NCI-H510A (cell line): ENCODE measurements at regions not wholly inside any gene's neighbourhood (a gene's known extent, or its start where the extent isn't known, plus 50 kb on each side); places are given as distances from the start of the nearest gene placed in this dataset.
"Not testable (repeated sequence)": the region's sequence is repeated elsewhere in the genome, so short reads cannot be mapped to it uniquely, and the experiment has no call there.

Experiments used
- DNase-seq: peaks from one replicate; lab custom pipeline; 2025; lab: John Stamatoyannopoulos, UW

- no peak for DNase-seq
These were observed 244.6 kb upstream of the NEGR1 start for GRCh38 chr1:72526926-72527325.

DNA sequence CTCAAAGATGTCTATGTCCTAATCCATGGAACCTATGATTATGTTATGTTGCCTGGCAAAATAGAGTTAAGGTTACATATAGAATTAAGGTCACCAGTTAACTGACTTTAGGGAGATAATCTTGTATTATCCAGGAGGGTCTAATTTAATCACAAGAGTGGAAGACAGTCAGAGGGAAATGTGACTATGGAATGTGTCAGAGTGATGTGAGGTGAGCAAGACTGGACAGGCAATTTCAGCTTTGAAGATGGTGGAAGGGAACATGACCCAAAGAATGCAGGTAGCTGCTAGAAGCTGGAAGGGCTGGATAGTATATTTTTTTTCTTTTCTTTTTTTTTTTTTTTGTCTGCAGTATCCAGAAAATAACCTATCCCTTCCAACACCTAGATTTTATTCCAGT is 241.7 kb upstream of the NEGR1 start:
- DNase-seq = no peak

DNA sequence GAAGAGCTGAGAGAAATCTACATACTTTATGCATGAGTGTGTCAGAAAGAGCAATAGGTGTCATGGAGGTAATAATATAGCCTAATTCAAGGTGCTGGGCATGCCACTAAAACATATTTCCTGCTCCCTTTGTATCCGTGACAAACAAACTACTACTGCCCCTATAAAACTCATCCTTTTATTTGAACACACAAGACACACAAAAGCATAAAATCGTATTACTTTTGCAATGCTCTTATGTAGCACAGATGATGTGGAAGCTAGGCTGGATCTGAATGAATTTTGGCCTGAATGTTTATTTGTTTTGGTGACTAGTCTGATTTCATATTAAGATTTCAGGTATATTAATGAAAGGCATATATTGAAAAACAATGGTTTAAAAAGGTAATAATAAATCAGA is 239.3 kb upstream of the NEGR1 start:
- DNase-seq = no peak

DNA sequence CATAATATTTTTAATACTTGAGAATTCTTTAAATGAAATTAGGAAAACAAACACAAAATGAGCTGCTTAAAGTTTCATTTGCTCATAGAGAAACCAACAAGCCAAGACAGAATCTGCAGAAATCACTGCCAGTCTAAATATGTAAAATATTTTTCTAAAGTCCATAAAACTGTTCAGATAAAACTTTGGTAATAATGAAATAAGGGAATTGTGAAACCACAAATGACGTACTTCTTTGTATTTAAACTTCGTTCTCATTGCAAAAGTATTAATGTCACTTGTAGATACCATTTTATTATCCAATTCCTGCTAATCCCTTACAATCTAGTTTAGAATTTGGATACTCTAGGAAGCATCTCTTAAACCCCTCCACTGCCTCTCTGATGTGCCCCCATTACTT is 234.5 kb upstream of the NEGR1 start:
- no peak for DNase-seq

DNA sequence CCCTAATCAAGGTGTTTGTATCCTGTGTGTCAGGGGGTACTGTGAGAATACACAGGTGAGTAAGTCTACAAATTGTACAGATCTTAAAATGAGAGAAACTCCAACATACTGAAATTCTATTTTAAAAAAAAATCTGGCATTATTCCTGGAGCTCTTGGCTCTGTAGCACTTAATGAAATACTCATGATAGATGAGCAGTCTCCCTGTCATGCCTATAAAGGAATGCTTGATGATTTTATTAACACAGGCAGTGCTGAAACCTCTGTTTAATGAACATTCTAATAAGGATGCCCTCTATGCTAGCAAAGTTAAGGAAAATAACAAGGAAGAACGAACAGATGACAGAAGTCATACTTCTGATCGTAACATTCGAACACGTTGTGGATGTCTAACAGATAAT is 233.9 kb upstream of the NEGR1 start:
- DNase-seq = no peak

- no peak for DNase-seq
These were observed 216.0 kb upstream of the NEGR1 start for GRCh38 chr1:72498371-72498770.

DNA sequence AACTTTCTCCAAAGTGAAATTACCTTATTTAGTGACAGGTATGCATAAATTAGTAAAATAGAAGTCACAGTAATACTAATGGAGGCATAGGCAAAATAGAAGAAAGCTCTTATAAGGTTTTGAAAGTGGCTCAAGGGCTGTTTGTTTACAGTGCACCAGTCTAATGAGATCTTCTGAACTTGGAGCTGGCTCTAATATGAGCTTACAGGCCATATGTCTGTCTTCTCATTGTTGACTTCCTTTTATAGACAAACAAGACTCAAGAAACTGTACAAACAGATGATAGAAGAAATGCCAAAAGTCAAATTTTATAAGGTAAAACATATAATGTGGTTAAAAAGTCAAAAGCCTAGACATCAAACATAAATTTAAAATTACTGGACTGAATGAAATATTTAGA is 207.5 kb upstream of the NEGR1 start:
- DNase-seq = no peak

DNA sequence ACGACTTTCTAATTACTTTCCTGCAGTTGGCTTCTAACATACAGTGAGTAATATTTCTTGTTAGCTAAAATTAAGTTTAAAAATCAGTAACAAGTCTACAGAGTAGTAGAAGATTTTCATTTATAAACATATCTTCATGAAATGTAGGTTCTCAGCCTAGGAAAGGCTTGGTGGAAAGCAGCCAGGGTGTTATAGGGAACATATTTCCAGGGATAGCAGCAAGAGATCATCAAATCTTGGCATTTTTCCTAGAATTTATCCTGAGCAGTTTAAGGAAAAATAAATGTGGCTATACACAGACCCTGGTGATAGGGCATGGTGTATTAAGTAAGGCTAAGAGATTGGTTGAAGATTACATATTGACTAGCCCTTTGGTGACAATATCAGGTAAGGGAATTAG is 203.5 kb upstream of the NEGR1 start:
- no peak for DNase-seq

GRCh38 chr1:72483846-72484357 is 201.6 kb upstream of the NEGR1 start:
- DNase-seq = no peak

- no peak for DNase-seq
These were observed 200.5 kb upstream of the NEGR1 start for GRCh38 chr1:72482736-72483413.

GRCh38 chr1:72481420-72481970 is 199.2 kb upstream of the NEGR1 start:
- DNase-seq = peak; percentile 22

GRCh38 chr1:72466376-72466775 is 184.0 kb upstream of the NEGR1 start:
- no peak for DNase-seq

- no peak for DNase-seq
These were observed 180.0 kb upstream of the NEGR1 start for GRCh38 chr1:72462186-72462905.

DNA sequence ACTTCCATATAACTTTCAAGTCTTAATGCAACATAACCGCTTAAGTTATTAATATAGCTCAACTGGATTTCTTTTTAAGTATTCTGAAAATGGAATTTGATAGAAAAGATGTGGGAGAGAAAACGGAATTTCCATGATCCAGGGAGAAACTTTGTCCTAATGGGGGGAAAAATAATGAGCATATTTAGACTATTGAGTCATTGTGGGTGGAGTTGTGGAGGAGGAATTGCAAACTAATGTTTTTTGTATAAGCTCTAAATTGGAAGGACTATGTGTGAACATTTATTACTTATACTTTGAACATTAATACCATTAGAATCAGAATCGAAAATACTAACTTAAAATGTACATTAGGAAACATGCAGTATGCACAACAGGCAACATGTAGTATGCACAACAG is 159.9 kb upstream of the NEGR1 start:
- DNase-seq = no peak

- no peak for DNase-seq
These were observed 156.7 kb upstream of the NEGR1 start for GRCh38 chr1:72439036-72439435.

DNA sequence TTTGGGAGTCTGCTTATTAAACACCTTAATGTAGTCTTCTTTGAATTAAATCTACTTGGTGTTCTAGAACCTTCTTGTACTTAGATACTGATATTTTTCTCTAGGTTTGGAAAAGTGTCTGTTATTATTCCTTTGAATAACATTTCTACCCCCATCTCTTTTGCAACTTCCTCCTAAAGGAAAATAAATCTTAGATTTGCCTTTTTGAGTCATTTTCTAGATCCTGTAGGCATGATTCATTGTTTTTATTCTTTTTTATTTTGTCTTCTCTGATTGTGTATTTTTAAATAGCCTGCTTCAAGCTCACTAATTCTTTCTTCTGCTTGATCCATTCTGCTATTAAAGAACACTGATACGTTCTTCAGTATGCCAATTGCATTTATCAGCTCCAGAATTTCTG is 155.9 kb upstream of the NEGR1 start:
- DNase-seq = no peak

GRCh38 chr1:72435025-72435424 is 152.7 kb upstream of the NEGR1 start:
- DNase-seq = no peak

DNA sequence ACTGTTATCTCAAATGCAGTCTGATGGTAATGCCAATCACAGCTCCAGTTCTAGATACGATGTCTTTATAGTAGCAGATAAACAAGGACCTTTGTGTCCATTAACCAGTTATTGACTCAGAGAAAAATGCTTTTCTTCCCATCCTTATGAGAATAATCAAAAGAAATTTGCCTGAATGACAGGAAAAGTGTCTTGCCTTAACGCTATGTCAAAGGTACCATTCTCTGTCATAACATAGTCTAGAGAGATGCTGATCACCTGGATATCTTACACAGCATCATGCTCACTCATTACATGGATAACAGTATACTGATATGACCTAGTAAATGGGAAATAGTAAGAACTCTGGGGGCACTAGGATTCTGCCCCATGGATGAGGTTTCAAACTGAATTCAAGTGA is 151.7 kb upstream of the NEGR1 start:
- no peak for DNase-seq

DNA sequence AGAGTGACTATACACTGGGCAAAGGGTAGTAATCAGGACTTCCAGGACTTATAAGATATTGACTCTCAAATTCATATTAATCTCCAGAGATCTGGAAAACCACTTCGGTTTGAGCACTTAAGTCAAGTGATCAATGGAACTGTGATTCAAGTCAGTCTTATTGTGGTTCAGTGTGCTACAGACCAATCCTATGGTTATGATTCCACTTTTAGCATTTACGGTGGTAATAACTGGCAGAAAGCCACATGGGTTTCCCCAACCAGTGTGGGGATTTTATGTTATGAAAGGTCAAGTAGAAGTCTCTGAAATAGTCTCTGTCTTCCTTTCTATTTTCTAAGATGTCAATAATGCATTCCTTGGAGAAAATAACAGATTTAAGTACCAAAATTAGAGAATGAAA is 151.3 kb upstream of the NEGR1 start:
- DNase-seq = no peak

DNA sequence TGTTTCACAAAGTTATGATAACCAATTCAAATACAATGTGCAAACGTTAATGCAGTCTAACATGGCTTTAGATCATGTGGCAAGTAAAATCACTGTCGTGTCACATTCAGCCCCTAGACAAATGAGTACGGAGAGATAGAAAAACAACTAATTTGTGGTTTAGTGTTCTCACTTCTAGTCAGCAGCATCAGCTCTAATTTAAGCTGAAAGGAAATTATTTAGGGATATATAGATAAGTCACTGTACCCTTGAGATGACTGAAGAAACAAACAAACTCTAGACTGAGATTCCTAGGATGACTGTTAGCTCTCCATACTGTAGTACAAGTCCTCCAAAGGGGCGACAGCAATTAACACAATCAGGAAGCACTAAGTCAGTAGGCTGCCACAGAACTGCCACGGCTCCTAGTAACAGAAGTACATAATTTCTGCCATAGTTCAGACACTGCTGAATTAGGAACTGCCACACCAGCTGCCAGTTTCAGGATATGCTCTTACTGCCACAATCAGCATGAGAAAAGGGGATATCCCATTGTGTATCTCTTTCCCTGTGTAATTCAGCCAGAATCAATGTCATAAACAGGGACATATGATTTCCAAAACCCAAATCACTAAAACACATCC is 150.4 kb upstream of the NEGR1 start:
- DNase-seq = no peak

DNA sequence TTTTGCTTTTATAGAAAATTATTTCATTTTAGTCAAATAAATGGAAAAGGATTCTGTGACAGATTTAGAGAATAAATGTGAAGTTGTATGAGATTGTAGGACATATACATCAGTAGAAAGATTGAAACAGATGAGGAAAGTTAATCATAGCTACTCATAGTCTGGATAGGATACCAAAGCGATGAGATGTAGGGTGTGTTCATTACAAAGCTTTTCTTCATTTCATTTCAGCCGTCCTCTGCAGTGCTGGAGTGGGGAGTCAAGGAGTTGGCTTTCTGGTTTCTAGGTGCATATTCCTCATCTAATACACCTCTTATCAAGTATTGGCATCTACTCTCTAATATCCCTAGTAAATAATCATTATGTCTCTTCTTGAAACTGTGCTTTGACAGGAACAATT is 149.5 kb upstream of the NEGR1 start:
- DNase-seq = no peak

DNA sequence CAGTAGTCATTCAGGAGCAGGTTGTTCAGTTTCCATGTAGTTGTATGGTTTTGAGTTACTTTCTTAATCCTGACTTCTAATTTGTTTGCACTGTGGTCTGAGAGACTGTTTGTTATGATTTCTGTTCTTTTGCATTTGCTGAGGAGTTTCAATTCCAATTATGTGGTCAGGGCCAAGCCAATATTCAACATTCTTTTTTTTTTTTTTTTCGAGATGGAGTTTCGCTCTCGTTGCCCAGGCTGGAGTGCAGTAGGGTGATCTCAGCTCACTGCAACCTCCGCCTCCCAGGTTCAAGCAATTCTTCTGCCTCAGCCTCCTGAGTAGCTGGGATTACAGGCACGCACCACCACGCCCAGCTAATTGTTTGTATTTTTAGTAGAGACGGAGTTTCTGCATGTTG is 145.9 kb upstream of the NEGR1 start:
- DNase-seq = not testable (repeated sequence)

- DNase-seq = no peak
These were observed 136.9 kb upstream of the NEGR1 start for GRCh38 chr1:72419229-72419628.
